ENCODE measurements at regions not wholly inside any gene's neighbourhood (a gene's known extent, or its start where the extent isn't known, plus 50 kb on each side); places are given as distances from the start of the nearest gene placed in this dataset.

GRCh38 chr3:194205675-194206133 lies 69.8 kb downstream of the HES1 start:
- Mint-ChIP-seq H3K4me1 (no peaks in the 10 kb centered on the region), H3K4me3 (no peak overlapping the region), H3K9me3 (no peaks in the 10 kb centered on the region), H3K27me3 (peaks cover 33% of the 10 kb centered on the region), H3K36me3 (ENCODE audit: low read depth) (no peaks in the 10 kb centered on the region), H3K27ac (no peak overlapping the region)
- no peak for ATAC-seq (replicated peaks)

- Mint-ChIP-seq H3K9me3 (no peaks in the 10 kb centered on the region), H3K4me1 (no peaks in the 10 kb centered on the region), H3K27me3 (peaks cover 33% of the 10 kb centered on the region), H3K36me3 (ENCODE audit: low read depth) (no peaks in the 10 kb centered on the region), H3K27ac (no peak overlapping the region), H3K4me3 (no peak overlapping the region)
- ATAC-seq (replicated peaks), result no peak
Measured at GRCh38 chr3:194206320-194206719, 70.4 kb downstream of the HES1 start.

GRCh38 chr3:194208709-194209108 lies 72.8 kb downstream of the HES1 start:
- H3K27me3 Mint-ChIP-seq, result peaks cover 19% of the 10 kb centered on the region

GRCh38 chr3:194212161-194212844 lies 76.4 kb downstream of the HES1 start:
- no peaks in the 10 kb centered on the region for H3K4me1 Mint-ChIP-seq
- H3K9me3 Mint-ChIP-seq, result no peaks in the 10 kb centered on the region
- no peak overlapping the region for H3K4me3 Mint-ChIP-seq
- no peaks in the 10 kb centered on the region for H3K36me3 Mint-ChIP-seq (ENCODE audit: low read depth)
- peaks cover 3% of the 10 kb centered on the region for H3K27me3 Mint-ChIP-seq
- no peak overlapping the region for H3K27ac Mint-ChIP-seq
- no peak for ATAC-seq (replicated peaks)

More at GRCh38 chr3:194208709-194209108, 72.8 kb downstream of the HES1 start:
- Mint-ChIP-seq H3K36me3 (ENCODE audit: low read depth) (no peaks in the 10 kb centered on the region), H3K9me3 (no peaks in the 10 kb centered on the region), H3K4me1 (no peaks in the 10 kb centered on the region), H3K4me3 (no peak overlapping the region), H3K27ac (no peak overlapping the region)
- no peak for ATAC-seq (replicated peaks)

- H3K4me1 Mint-ChIP-seq, result no peaks in the 10 kb centered on the region
- H3K9me3 Mint-ChIP-seq, result no peaks in the 10 kb centered on the region
- peaks cover 3% of the 10 kb centered on the region for H3K27me3 Mint-ChIP-seq
- no peak overlapping the region for H3K4me3 Mint-ChIP-seq
- no peaks in the 10 kb centered on the region for H3K36me3 Mint-ChIP-seq (ENCODE audit: low read depth)
- no peak for ATAC-seq (replicated peaks)
- H3K27ac Mint-ChIP-seq, result no peak overlapping the region
Measured at GRCh38 chr3:194212845-194213331, 76.9 kb downstream of the HES1 start.

- no peak for ATAC-seq (replicated peaks)
- no peaks in the 10 kb centered on the region for H3K4me1 Mint-ChIP-seq
- peaks cover 13% of the 10 kb centered on the region for H3K27me3 Mint-ChIP-seq
- H3K4me3 Mint-ChIP-seq, result no peak overlapping the region
- no peaks in the 10 kb centered on the region for H3K36me3 Mint-ChIP-seq (ENCODE audit: low read depth)
- no peaks in the 10 kb centered on the region for H3K9me3 Mint-ChIP-seq
- no peak overlapping the region for H3K27ac Mint-ChIP-seq
Measured at GRCh38 chr3:194215392-194215791, 79.4 kb downstream of the HES1 start.

GRCh38 chr3:194218646-194219453 lies 82.9 kb downstream of the HES1 start:
- H3K9me3 Mint-ChIP-seq, result no peaks in the 10 kb centered on the region
- H3K4me3 Mint-ChIP-seq, result no peak overlapping the region
- no peaks in the 10 kb centered on the region for H3K4me1 Mint-ChIP-seq
- ATAC-seq (replicated peaks), result no peak
- H3K27ac Mint-ChIP-seq, result no peak overlapping the region
- H3K36me3 Mint-ChIP-seq (ENCODE audit: low read depth), result no peaks in the 10 kb centered on the region
- H3K27me3 Mint-ChIP-seq, result peaks cover 17% of the 10 kb centered on the region

GRCh38 chr3:194219826-194220410 lies 84.0 kb downstream of the HES1 start:
- ATAC-seq (replicated peaks), result no peak
- Mint-ChIP-seq H3K36me3 (ENCODE audit: low read depth) (no peaks in the 10 kb centered on the region), H3K4me3 (no peak overlapping the region), H3K27me3 (peaks cover 27% of the 10 kb centered on the region), H3K9me3 (no peaks in the 10 kb centered on the region), H3K27ac (no peak overlapping the region), H3K4me1 (peaks cover 9% of the 10 kb centered on the region)

- Mint-ChIP-seq H3K36me3 (ENCODE audit: low read depth) (no peaks in the 10 kb centered on the region), H3K9me3 (no peaks in the 10 kb centered on the region), H3K4me3 (no peak overlapping the region), H3K4me1 (peaks cover 9% of the 10 kb centered on the region), H3K27me3 (peaks cover 34% of the 10 kb centered on the region), H3K27ac (no peak overlapping the region)
- no peak for ATAC-seq (replicated peaks)
Measured at GRCh38 chr3:194220901-194221326, 85.0 kb downstream of the HES1 start.

GRCh38 chr3:194221336-194221735 lies 85.4 kb downstream of the HES1 start:
- ATAC-seq (replicated peaks), result no peak
- Mint-ChIP-seq H3K4me3 (no peak overlapping the region), H3K9me3 (no peaks in the 10 kb centered on the region), H3K27me3 (peaks cover 36% of the 10 kb centered on the region), H3K4me1 (peaks cover 9% of the 10 kb centered on the region), H3K27ac (no peak overlapping the region), H3K36me3 (ENCODE audit: low read depth) (no peaks in the 10 kb centered on the region)

GRCh38 chr3:194223951-194224350 lies 88.0 kb downstream of the HES1 start:
- Mint-ChIP-seq H3K36me3 (ENCODE audit: low read depth) (no peaks in the 10 kb centered on the region), H3K4me1 (peaks cover 9% of the 10 kb centered on the region), H3K4me3 (peak overlapping the region; percentile 11), H3K27ac (peak overlapping the region; percentile 31), H3K27me3 (peaks cover 47% of the 10 kb centered on the region), H3K9me3 (no peaks in the 10 kb centered on the region)
- no peak for ATAC-seq (replicated peaks)

GRCh38 chr3:194224471-194225417 lies 88.8 kb downstream of the HES1 start:
- Mint-ChIP-seq H3K9me3 (no peaks in the 10 kb centered on the region), H3K4me3 (peak overlapping the region; percentile 11), H3K4me1 (peaks cover 9% of the 10 kb centered on the region), H3K36me3 (ENCODE audit: low read depth) (no peaks in the 10 kb centered on the region), H3K27ac (peak overlapping the region; percentile 31), H3K27me3 (peaks cover 49% of the 10 kb centered on the region)
- peak; percentile 52 for ATAC-seq (replicated peaks)

GRCh38 chr3:194225418-194225812 lies 89.5 kb downstream of the HES1 start:
- Mint-ChIP-seq H3K9me3 (no peaks in the 10 kb centered on the region), H3K36me3 (ENCODE audit: low read depth) (no peaks in the 10 kb centered on the region), H3K27me3 (peaks cover 44% of the 10 kb centered on the region), H3K4me1 (peaks cover 9% of the 10 kb centered on the region), H3K27ac (no peak overlapping the region), H3K4me3 (no peak overlapping the region)
- no peak for ATAC-seq (replicated peaks)

All from activated T-helper 17 cell treated with anti-CD3 and anti-CD28 coated beads, Interleukin-2, amount 50 U/mL, for 72 hours (primary cell).